HEK293 (cell line): ENCODE measurements at regions not wholly inside any gene's neighbourhood (a gene's known extent, or its start where the extent isn't known, plus 50 kb on each side); places are given as distances from the start of the nearest gene placed in this dataset.

Experiments
- CTCF ChIA-PET: fragments of 350-600 bp; formaldehyde crosslinking; extraction: SDS; loops from one replicate; lab custom pipeline; 2021; ENCODE audit warnings: antibody characterized with exemption; lab: Yijun Ruan, JAX
- POLR2A ChIA-PET: fragments of 300-600 bp; formaldehyde crosslinking; extraction: SDS; loops from one replicate; lab custom pipeline; 2020; ENCODE audit warnings: antibody characterized with exemption, inconsistent platforms; lab: Yijun Ruan, JAX
- H3K27ac ChIP-seq: fragments of 200-500 bp; sonication (Bioruptor generic); 2 replicates; pipeline ENCODE4 v1.5.1; 2014; ENCODE audit warnings: low read depth, low read length, control low read depth, inconsistent platforms; ENCODE audit errors: extremely low read depth
- H3K36me3 ChIP-seq, 2 experiments: fragments of 200-500 bp in 1 of 2; sonication (Bioruptor generic) in 1 of 2; 1 replicate in 1 of 2; 2 replicates in 1 of 2; pipeline ENCODE4 v1.5.1; 2014 to 2017; ENCODE audit warnings: inconsistent platforms in 2 of 2, low read length in 2 of 2; ENCODE audit not compliant: control insufficient read depth in 2 of 2, insufficient read depth in 1 of 2
- H3K4me1 ChIP-seq: fragments of 200-500 bp; sonication (Bioruptor generic); 2 replicates; pipeline ENCODE4 v1.5.1; 2014; ENCODE audit warnings: mild to moderate bottlenecking, low read length, inconsistent platforms; ENCODE audit not compliant: control insufficient read depth, insufficient read depth
- H3K4me3 ChIP-seq: 2 replicates; pipeline ENCODE4 v1.5.1; 2011; ENCODE audit warnings: low read depth, mild to moderate bottlenecking, control low read depth, low read length, moderate library complexity
- H3K9me3 ChIP-seq: fragments of 200-500 bp; sonication (Bioruptor generic); 2 replicates; pipeline ENCODE4 v1.5.1; 2014; ENCODE audit warnings: low read depth, low read length, inconsistent platforms; ENCODE audit not compliant: control insufficient read depth, insufficient read depth
- CTCF ChIP-seq: fragments of 450-650 bp; formaldehyde crosslinking; IDR thresholded peaks from 2 replicates; pipeline ENCODE4 v1.5.1; 2016; ENCODE audit warnings: missing biosample characterization, missing genetic modification characterization
- PRDM6 ChIP-seq: fragments of 450-650 bp; formaldehyde crosslinking; IDR thresholded peaks from 2 replicates; pipeline ENCODE4 v1.5.1; 2017; ENCODE audit warnings: missing biosample characterization, missing genetic modification characterization
- ZBTB11 ChIP-seq: fragments of 450-650 bp; formaldehyde crosslinking; conservative IDR thresholded peaks from 2 replicates; pipeline ENCODE4 v1.5.1; 2016; ENCODE audit warnings: low read depth, missing biosample characterization, missing genetic modification characterization
- ZBTB26 ChIP-seq: fragments of 450-650 bp; formaldehyde crosslinking; optimal IDR thresholded peaks from 2 replicates; pipeline ENCODE3; 2016; ENCODE audit warnings: missing biosample characterization, mild to moderate bottlenecking, missing genetic modification characterization
- ZFP3 ChIP-seq: fragments of 450-650 bp; formaldehyde crosslinking; IDR thresholded peaks from 2 replicates; pipeline ENCODE4 v1.5.1; 2016; ENCODE audit warnings: low read depth, missing biosample characterization, missing genetic modification characterization
- ZNF121 ChIP-seq: fragments of 450-650 bp; formaldehyde crosslinking; IDR thresholded peaks from 2 replicates; pipeline ENCODE4 v1.5.1; 2016; ENCODE audit warnings: missing biosample characterization, missing genetic modification characterization
- ZNF398 ChIP-seq: fragments of 450-650 bp; formaldehyde crosslinking; IDR thresholded peaks from 2 replicates; pipeline ENCODE4 v1.5.1; 2017; ENCODE audit warnings: missing biosample characterization, missing genetic modification characterization
- ZNF548 ChIP-seq: fragments of 450-650 bp; formaldehyde crosslinking; IDR thresholded peaks from 2 replicates; pipeline ENCODE4 v1.5.1; 2016; ENCODE audit warnings: missing biosample characterization, missing genetic modification characterization
- ZNF654 ChIP-seq: fragments of 450-650 bp; formaldehyde crosslinking; IDR thresholded peaks from 2 replicates; pipeline ENCODE4 v1.5.1; 2016; ENCODE audit warnings: low read depth, missing biosample characterization, missing genetic modification characterization
- ZNF76 ChIP-seq: fragments of 450-650 bp; formaldehyde crosslinking; IDR thresholded peaks from 2 replicates; pipeline ENCODE4; 2016; ENCODE audit warnings: low read depth, missing biosample characterization, missing genetic modification characterization, borderline replicate concordance
- ZXDB ChIP-seq: fragments of 450-650 bp; formaldehyde crosslinking; IDR thresholded peaks from 2 replicates; pipeline ENCODE4 v1.5.1; 2016; ENCODE audit warnings: missing biosample characterization, missing genetic modification characterization

- no peak for TF ChIP-seq ZNF548
- TF ChIP-seq, all 188 proteins: peak for 0
Measured at GRCh38 chr1:221532071-221532773, 209.7 kb downstream of the DUSP10 start (continued).

- TF ChIP-seq ZNF76: no peak
- ChIA-PET POLR2A (no interaction called here), CTCF (interaction anchor here (1.2 kb wide), 1 partner anchor 629 kb away, joined by 5 read pairs; no protein-coding TSS in a partner anchor)
- Histone ChIP-seq H3K4me1 (no peaks in the 10 kb centered on the region), H3K27ac (no peak overlapping the region), H3K36me3 (no peaks in the 10 kb centered on the region), H3K9me3 (no peaks in the 10 kb centered on the region), H3K4me3 (no peak overlapping the region)
Measured at GRCh38 chr1:221541296-221541695, 200.6 kb downstream of the DUSP10 start.

- H3K9me3 ChIP-seq: no peaks in the 10 kb centered on the region
- CTCF ChIA-PET: interaction anchor here (0.5 to 1.4 kb wide), 10 partner anchors 18 to 1084 kb away, joined by 3 to 10 read pairs (median 3); no protein-coding TSS in a partner anchor
- H3K36me3 ChIP-seq: no peaks in the 10 kb centered on the region
- no peak for TF ChIP-seq ZBTB26 (tag by site-specific recombination)
- TF ChIP-seq PRDM6 (tag by site-specific recombination): no peak
- TF ChIP-seq ZFP3 (tag by site-specific recombination): no peak
- no peak for TF ChIP-seq ZBTB11 (tag by site-specific recombination)
- no peak for TF ChIP-seq ZNF398 (tag by site-specific recombination)
- no peak for TF ChIP-seq ZNF121 (tag by site-specific recombination)
- TF ChIP-seq CTCF: peak; percentile 20; the same call in 1 of the 2 replicates
- peak; percentile 53 for TF ChIP-seq ZNF654 (tag by site-specific recombination)
- no peak for TF ChIP-seq ZXDB (tag by site-specific recombination)
- H3K4me1 ChIP-seq: no peaks in the 10 kb centered on the region
- POLR2A ChIA-PET: no interaction called here
- no peak overlapping the region for H3K27ac ChIP-seq
- no peak overlapping the region for H3K4me3 ChIP-seq
Measured at GRCh38 chr1:221543529-221544120, 198.3 kb downstream of the DUSP10 start.
